ENCODE measurements at regions not wholly inside any gene's neighbourhood (a gene's known extent, or its start where the extent isn't known, plus 50 kb on each side); places are given as distances from the start of the nearest gene placed in this dataset.
A peak's percentile ranks its signal among the peaks of the same experiment; 100 is the strongest.

DNA sequence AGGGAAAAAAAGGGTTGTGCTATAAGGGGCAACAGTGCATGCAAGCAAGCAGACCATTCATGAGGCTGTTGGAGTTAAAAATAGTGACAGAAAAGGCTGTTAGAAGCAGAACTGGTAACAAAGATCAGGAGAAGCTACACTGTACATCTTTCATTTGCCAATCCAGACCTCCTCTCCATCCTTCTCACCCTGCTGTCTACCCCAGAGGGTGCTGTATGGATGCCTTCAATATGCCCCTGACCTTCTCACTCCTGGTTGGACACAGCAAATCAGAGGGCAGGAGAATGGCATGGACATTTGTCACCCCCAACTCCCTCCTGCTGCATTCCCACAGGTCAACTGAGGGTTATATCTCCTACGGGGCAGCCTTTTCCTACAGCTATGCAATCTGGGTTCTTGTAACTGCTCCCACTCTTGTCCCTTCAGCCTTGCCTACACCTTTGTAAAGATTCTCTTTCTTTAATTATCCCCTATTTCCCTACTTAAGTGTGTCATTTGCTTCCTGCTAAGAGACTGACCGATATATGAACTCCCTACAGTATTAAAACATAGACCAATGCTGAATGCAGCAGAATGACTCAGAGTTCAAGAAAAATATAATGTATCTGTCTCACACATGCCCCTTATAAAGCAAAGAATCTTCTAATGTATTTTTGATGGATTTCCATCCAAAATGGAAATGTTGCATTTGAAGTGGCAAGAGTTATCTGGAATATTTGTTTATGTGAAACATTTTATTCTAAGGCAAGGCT is 169.2 kb upstream of the NCKAP5 start (continued):
- TF ChIP-seq SMC3 (IDR thresholded peaks at IDR 0.05; ENCODE audit: low read depth, low read length) = no peak

DNA sequence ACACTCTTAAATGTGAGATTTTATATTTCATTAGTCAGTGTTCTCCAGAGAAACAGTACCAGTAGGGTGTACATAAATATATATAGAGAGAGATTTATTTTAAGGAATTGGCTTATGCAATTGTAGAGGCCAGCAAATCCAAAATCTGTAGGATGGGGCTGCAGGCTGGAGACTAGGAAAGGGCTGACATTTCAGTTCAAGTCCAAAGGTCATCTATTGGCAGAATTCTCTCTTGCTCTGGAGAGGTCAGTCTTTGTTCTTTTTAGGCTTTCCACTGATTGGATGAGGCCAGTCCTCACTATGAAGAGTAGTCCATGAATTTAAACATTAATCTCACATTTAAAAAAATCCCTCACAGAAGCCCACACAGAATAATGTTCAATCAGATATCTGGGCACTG is 170.8 kb upstream of the NCKAP5 start:
- no TSS peak for BruUV-seq (replicated peaks)

More for the DNA sequence above, 170.8 kb upstream of the NCKAP5 start:
- no peak overlapping the region for H2BK120ac ChIP-seq (ENCODE audit: low read depth, low read length)
- no peak overlapping the region for H3K56ac ChIP-seq (ENCODE audit: extremely low read depth, insufficient read depth, low read length)
- H2BK20ac ChIP-seq (ENCODE audit: low read depth, low read length) = 0 out of 2 replicates have a peak overlapping the region, but pooled peaks have one; percentile 34
- H2AFZ ChIP-seq (replicated peaks; ENCODE audit: low read length, poor library complexity) = no peak overlapping the region
- no peaks in the 10 kb centered on the region for H3K27me3 ChIP-seq (ENCODE audit: control insufficient read depth, insufficient read depth, low read length)
- in situ Hi-C loops (cut with MboI; ENCODE audit: low sequenced_read_pairs) = no loop called here
- H4K8ac ChIP-seq (ENCODE audit: low read depth in 2 of 2, low read length in 2 of 2) = no peak overlapping the region
- H3K27ac ChIP-seq (ENCODE audit: insufficient read depth, low read length) = no peak overlapping the region
- peaks cover 8% of the 10 kb centered on the region for H3K4me1 ChIP-seq (ENCODE audit: control insufficient read depth, insufficient read depth, low read length)
- H3K9me1 ChIP-seq (ENCODE audit: insufficient read depth, low read length) = peaks cover 3% of the 10 kb centered on the region; the same call in 1 of the 2 replicates
- H2AK5ac ChIP-seq (ENCODE audit: low read depth, low read length) = no peak overlapping the region
- intact Hi-C loops (cut with micrococcal nuclease) = no loop called here
- no peak for TF ChIP-seq SMC3 (IDR thresholded peaks at IDR 0.05; ENCODE audit: low read depth, low read length)
- no peak for TF ChIP-seq MXI1 (IDR thresholded peaks at IDR 0.05; ENCODE audit: borderline replicate concordance, low read depth, low read length)
- TF ChIP-seq, protein P1, sequence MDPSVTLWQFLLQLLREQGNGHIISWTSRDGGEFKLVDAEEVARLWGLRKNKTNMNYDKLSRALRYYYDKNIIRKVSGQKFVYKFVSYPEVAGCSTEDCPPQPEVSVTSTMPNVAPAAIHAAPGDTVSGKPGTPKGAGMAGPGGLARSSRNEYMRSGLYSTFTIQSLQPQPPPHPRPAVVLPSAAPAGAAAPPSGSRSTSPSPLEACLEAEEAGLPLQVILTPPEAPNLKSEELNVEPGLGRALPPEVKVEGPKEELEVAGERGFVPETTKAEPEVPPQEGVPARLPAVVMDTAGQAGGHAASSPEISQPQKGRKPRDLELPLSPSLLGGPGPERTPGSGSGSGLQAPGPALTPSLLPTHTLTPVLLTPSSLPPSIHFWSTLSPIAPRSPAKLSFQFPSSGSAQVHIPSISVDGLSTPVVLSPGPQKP (IDR thresholded peaks at IDR 0.05; ENCODE audit: borderline replicate concordance, low read depth, low read length) = no peak
- TF ChIP-seq NFE2L2 (IDR thresholded peaks at IDR 0.05; ENCODE audit: low read depth, low read length) = no peak
- no peak for TF ChIP-seq POLR2A (IDR thresholded peaks at IDR 0.05; ENCODE audit: low read depth, low read length)
- no peak for TF ChIP-seq RCOR1 (IDR thresholded peaks at IDR 0.05; ENCODE audit: insufficient replicate concordance, low read length)
- TF ChIP-seq, protein P2, sequence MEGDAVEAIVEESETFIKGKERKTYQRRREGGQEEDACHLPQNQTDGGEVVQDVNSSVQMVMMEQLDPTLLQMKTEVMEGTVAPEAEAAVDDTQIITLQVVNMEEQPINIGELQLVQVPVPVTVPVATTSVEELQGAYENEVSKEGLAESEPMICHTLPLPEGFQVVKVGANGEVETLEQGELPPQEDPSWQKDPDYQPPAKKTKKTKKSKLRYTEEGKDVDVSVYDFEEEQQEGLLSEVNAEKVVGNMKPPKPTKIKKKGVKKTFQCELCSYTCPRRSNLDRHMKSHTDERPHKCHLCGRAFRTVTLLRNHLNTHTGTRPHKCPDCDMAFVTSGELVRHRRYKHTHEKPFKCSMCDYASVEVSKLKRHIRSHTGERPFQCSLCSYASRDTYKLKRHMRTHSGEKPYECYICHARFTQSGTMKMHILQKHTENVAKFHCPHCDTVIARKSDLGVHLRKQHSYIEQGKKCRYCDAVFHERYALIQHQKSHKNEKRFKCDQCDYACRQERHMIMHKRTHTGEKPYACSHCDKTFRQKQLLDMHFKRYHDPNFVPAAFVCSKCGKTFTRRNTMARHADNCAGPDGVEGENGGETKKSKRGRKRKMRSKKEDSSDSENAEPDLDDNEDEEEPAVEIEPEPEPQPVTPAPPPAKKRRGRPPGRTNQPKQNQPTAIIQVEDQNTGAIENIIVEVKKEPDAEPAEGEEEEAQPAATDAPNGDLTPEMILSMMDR (conservative IDR thresholded peaks at IDR 0.05; ENCODE audit: low read depth, low read length) = no peak
- no peak for TF ChIP-seq RAD21 (IDR thresholded peaks at IDR 0.05; ENCODE audit: low read length)
- no peak for TF ChIP-seq BHLHE40 (IDR thresholded peaks at IDR 0.05; ENCODE audit: low read depth, low read length)
- TF ChIP-seq CEBPB (IDR thresholded peaks at IDR 0.05; ENCODE audit: low read depth, low read length) = no peak
- TF ChIP-seq, protein P3, sequence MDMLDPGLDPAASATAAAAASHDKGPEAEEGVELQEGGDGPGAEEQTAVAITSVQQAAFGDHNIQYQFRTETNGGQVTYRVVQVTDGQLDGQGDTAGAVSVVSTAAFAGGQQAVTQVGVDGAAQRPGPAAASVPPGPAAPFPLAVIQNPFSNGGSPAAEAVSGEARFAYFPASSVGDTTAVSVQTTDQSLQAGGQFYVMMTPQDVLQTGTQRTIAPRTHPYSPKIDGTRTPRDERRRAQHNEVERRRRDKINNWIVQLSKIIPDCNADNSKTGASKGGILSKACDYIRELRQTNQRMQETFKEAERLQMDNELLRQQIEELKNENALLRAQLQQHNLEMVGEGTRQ (IDR thresholded peaks at IDR 0.05; ENCODE audit: low read depth, low read length) = no peak
- TF ChIP-seq MAZ (IDR thresholded peaks at IDR 0.05; ENCODE audit: borderline replicate concordance, low read depth, low read length) = no peak
- H4K5ac ChIP-seq (ENCODE audit: low read depth, low read length) = no peak overlapping the region
- no peak overlapping the region for H3K9ac ChIP-seq (ENCODE audit: low read depth, low read length)
- H3K4ac ChIP-seq (ENCODE audit: low read depth, low read length) = no peak overlapping the region
- POLR2A ChIA-PET (ENCODE audit: unreplicated experiment) = no interaction called here
- no peak overlapping the region for H2BK15ac ChIP-seq (ENCODE audit: low read depth, low read length)
- no peak overlapping the region for H2BK5ac ChIP-seq (ENCODE audit: low read depth, low read length, poor library complexity, severe bottlenecking)
- no peak overlapping the region for H4K91ac ChIP-seq (ENCODE audit: insufficient read depth, low read depth, low read length)
- DNase-seq = no peak
- H3K18ac ChIP-seq (ENCODE audit: low read depth, low read length) = no peak overlapping the region
- H4K20me1 ChIP-seq (ENCODE audit: insufficient read depth, low read length) = no peaks in the 10 kb centered on the region
- H3K4me3 ChIP-seq (ENCODE audit: insufficient read depth, low read depth, low read length) = no peak overlapping the region
- no peak overlapping the region for H3K14ac ChIP-seq (replicated peaks; ENCODE audit: low read depth, low read length)
- CTCF ChIA-PET = no interaction called here
- no peak overlapping the region for H2AK9ac ChIP-seq (replicated peaks; ENCODE audit: low read depth, low read length, poor library complexity)
- ATAC-seq (ENCODE audit: low read depth) = no peak
- no peaks in the 10 kb centered on the region for H3K36me3 ChIP-seq (ENCODE audit: control insufficient read depth, insufficient read depth, low read length)
- H3K4me2 ChIP-seq (ENCODE audit: low read depth, low read length) = no peak overlapping the region
- dilution Hi-C loops (cut with HindIII; ENCODE audit: low sequenced_read_pairs, unreplicated experiment) = no loop called here
- no peak overlapping the region for H3K23ac ChIP-seq (ENCODE audit: low read depth, low read length)
- no peaks in the 10 kb centered on the region for H3K79me1 ChIP-seq (ENCODE audit: low read depth in 1 of 2, low read length in 2 of 2)
- H3K9me3 ChIP-seq (ENCODE audit: control insufficient read depth, insufficient read depth, low read length) = no peaks in the 10 kb centered on the region
